Ovary (tissue), 7 donors: ENCODE measurements at regions not wholly inside any gene's neighbourhood (a gene's known extent, or its start where the extent isn't known, plus 50 kb on each side); places are given as distances from the start of the nearest gene placed in this dataset.
A peak's percentile ranks its signal among the peaks of the same experiment; 100 is the strongest.

Experiments used
- DNase-seq, 5 donors: peaks; one replicate each; pipeline ENCODE4 v3.0.0-alpha.2; 2019 to 2020
- H3K27ac ChIP-seq, 2 donors: fragments of 200-600 bp; one replicate each; pipeline versions ENCODE4 v1.5.1 to v1.8.0; 2019 to 2022
- H3K27me3 ChIP-seq: fragments of 200-600 bp; one replicate; pipeline ENCODE4 v1.8.0; 2022
- H3K36me3 ChIP-seq: fragments of 200-600 bp; sonication (generic); one replicate; pipeline ENCODE4 v1.5.1; 2019
- H3K4me1 ChIP-seq: one replicate; pipeline ENCODE4 v1.8.1; 2013; ENCODE audit warnings: mild to moderate bottlenecking, moderate library complexity; ENCODE audit not compliant: insufficient read depth
- H3K4me3 ChIP-seq: fragments of 200-600 bp; sonication (generic); one replicate; pipeline ENCODE4 v1.5.1; 2017
- H3K9me3 ChIP-seq, 2 donors: fragments of 200-600 bp in 1 of 2; sonication (generic) in 1 of 2; one replicate each; pipeline versions ENCODE4 v1.5.1 to v1.8.1; 2013 to 2019; ENCODE audit warnings: mild to moderate bottlenecking in 1 of 2, moderate library complexity in 1 of 2
- CTCF ChIP-seq, 3 donors: fragments of 450-650 bp in 2 of 3; fragments of 200-600 bp in 1 of 3; IDR thresholded peaks; one replicate each; pipeline versions ENCODE4 v1.5.1 to v1.8.0; 2016 to 2022; ENCODE audit warnings: antibody characterized with exemption in 3 of 3, mild to moderate bottlenecking in 1 of 3
- EP300 ChIP-seq: sonication (generic); formaldehyde crosslinking; IDR thresholded peaks from one replicate; pipeline ENCODE4 v1.6.1; 2017; ENCODE audit warnings: antibody characterized with exemption
- POLR2A ChIP-seq: fragments of 450-650 bp; IDR thresholded peaks from one replicate; pipeline ENCODE4 v1.6.1; 2017; ENCODE audit warnings: antibody characterized with exemption, mild to moderate bottlenecking, moderate library complexity
- WGBS, 3 donors: extraction: QIAGEN DNeasy Blood & Tissue Kit in 1 of 3; methylation state at CpG; one replicate each; pipeline versions ENCODE4 v1.1.5 to v1.1.7; 2013 to 2017; 5-methylcytosine and 5-hydroxymethylcytosine counted together
- intact Hi-C, 4 donors: fragments of 100-400 bp; cut with DNase I; formaldehyde crosslinking; loops; one replicate each; pipeline versions ENCODE4 v1.11.0 to v1.15.1; 2022 to 2023
- donor health status: DM: no; HTN: no; CAD: no; lungs with moderate emphysema.
- donor health status: DM: no; HTN: no; CAD: no.
- donor health status: Bipolar disorder and iron deficiency.
- donor health status: DM: no; HTN: no; CAD: no.
- donor health status: DM: yes; HTN: yes; CAD: no.

GRCh38 chr9:135029871-135030565 is 57.5 kb upstream of the OLFM1 start:
- TF ChIP-seq POLR2A (no peak), EP300 (no peak), CTCF (IDR thresholded peaks at IDR 0.05) (no peak)
- Histone ChIP-seq H3K27me3 (no peaks in the 10 kb centered on the region), H3K36me3 (no peaks in the 10 kb centered on the region), H3K9me3 (no peaks in the 10 kb centered on the region), H3K4me3 (no peak overlapping the region), H3K4me1 (peaks cover 5% of the 10 kb centered on the region), H3K27ac (no peak overlapping the region)
- DNase-seq: no peak
- WGBS, 3 donors: 75 to 80% (median 79%) methylated on average over 19 of the region's 19 CpGs
- intact Hi-C loops: no loop called here

- 57 to 76% (median 60%) methylated on average over 13 to 16 of the region's 16 CpGs for WGBS, 3 donors
- H3K36me3 ChIP-seq: no peaks in the 10 kb centered on the region
- no peak overlapping the region for H3K4me3 ChIP-seq
- intact Hi-C loops: no loop called here
- peaks cover 5% of the 10 kb centered on the region for H3K4me1 ChIP-seq
- H3K27me3 ChIP-seq: no peaks in the 10 kb centered on the region
- TF ChIP-seq CTCF (IDR thresholded peaks at IDR 0.05) (no peak), EP300 (no peak), POLR2A (no peak)
- H3K27ac ChIP-seq: no peak overlapping the region
- no peak for DNase-seq
- no peaks in the 10 kb centered on the region for H3K9me3 ChIP-seq
Measured at GRCh38 chr9:135030566-135031226, 56.8 kb upstream of the OLFM1 start.

- TF ChIP-seq EP300: no peak
- no peak for TF ChIP-seq POLR2A
- TF ChIP-seq CTCF (IDR thresholded peaks at IDR 0.05): no peak
- intact Hi-C loops: no loop called here
- no peaks in the 10 kb centered on the region for H3K36me3 ChIP-seq
- DNase-seq: peak in 1 of 5 donors; percentile 19
- no peaks in the 10 kb centered on the region for H3K27me3 ChIP-seq
- peaks cover 5% of the 10 kb centered on the region for H3K4me1 ChIP-seq
- H3K4me3 ChIP-seq: no peak overlapping the region
- 75 to 77% (median 76%) methylated on average over 13 of the region's 13 CpGs for WGBS, 3 donors
- H3K9me3 ChIP-seq: no peaks in the 10 kb centered on the region
- no peak overlapping the region for H3K27ac ChIP-seq
Measured at GRCh38 chr9:135032041-135032835, 55.2 kb upstream of the OLFM1 start.

GRCh38 chr9:135032868-135033460 is 54.5 kb upstream of the OLFM1 start:
- Histone ChIP-seq H3K27me3 (no peaks in the 10 kb centered on the region), H3K4me1 (peaks cover 5% of the 10 kb centered on the region), H3K4me3 (no peak overlapping the region), H3K9me3 (no peaks in the 10 kb centered on the region), H3K27ac (no peak overlapping the region), H3K36me3 (no peaks in the 10 kb centered on the region)
- no peak for TF ChIP-seq POLR2A
- TF ChIP-seq EP300: no peak
- TF ChIP-seq CTCF (IDR thresholded peaks at IDR 0.05): no peak
- intact Hi-C loops: no loop called here
- WGBS, 3 donors: 47 to 65% (median 55%) methylated on average over 22 of the region's 22 CpGs
- DNase-seq: peak in 2 of 5 donors; percentile 19 to 39
